Heart left ventricle (tissue), 16 donors: ENCODE measurements at regions not wholly inside any gene's neighbourhood (a gene's known extent, or its start where the extent isn't known, plus 50 kb on each side); places are given as distances from the start of the nearest gene placed in this dataset.
A peak's percentile ranks its signal among the peaks of the same experiment; 100 is the strongest.

Experiments
- ATAC-seq, 4 donors: fragments of 200-7000 bp; cut with Tn5 transposase; one replicate each; pipeline ENCODE4 v1.9.1; 2020 to 2022; ENCODE audit warnings: moderate library complexity in 4 of 4, mild to moderate bottlenecking in 3 of 4, moderate number of reproducible peaks in 1 of 4
- DNase-seq, 5 donors: peaks; one replicate each; pipeline ENCODE4 v3.0.0-alpha.2; 2020
- H3K27ac ChIP-seq, 12 donors: fragments of 200-600 bp; sonication (generic) in 4 of 12; one replicate each; pipeline versions ENCODE4 v1.5.0 to v1.8.0; 2016 to 2022; ENCODE audit warnings: mild to moderate bottlenecking in 2 of 12
- H3K27me3 ChIP-seq, 9 donors: fragments of 200-600 bp; sonication (generic) in 2 of 9; one replicate each; pipeline versions ENCODE4 v1.5.1 to v1.8.0; 2016 to 2022; ENCODE audit warnings: mild to moderate bottlenecking in 3 of 9
- H3K36me3 ChIP-seq, 9 donors: fragments of 200-600 bp; sonication (generic) in 2 of 9; one replicate each; pipeline versions ENCODE4 v1.5.0 to v1.8.0; 2018 to 2022; ENCODE audit warnings: mild to moderate bottlenecking in 2 of 9
- H3K4me1 ChIP-seq, 12 donors: fragments of 200-600 bp; sonication (generic) in 4 of 12; one replicate each; pipeline versions ENCODE4 v1.5.0 to v1.8.0; 2016 to 2022; ENCODE audit warnings: mild to moderate bottlenecking in 3 of 12
- H3K4me3 ChIP-seq, 12 donors: fragments of 200-600 bp; sonication (generic) in 4 of 12; one replicate each; pipeline versions ENCODE4 v1.5.0 to v1.8.0; 2017 to 2022; ENCODE audit warnings: mild to moderate bottlenecking in 9 of 12, moderate library complexity in 4 of 12
- H3K9me3 ChIP-seq, 12 donors: fragments of 200-600 bp; sonication (generic) in 4 of 12; one replicate each; pipeline versions ENCODE4 v1.5.0 to v1.8.0; 2016 to 2022; ENCODE audit warnings: mild to moderate bottlenecking in 1 of 12
- POLR2A ChIP-seq, 2 donors: fragments of 450-650 bp; IDR thresholded peaks; one replicate each; pipeline ENCODE4 v1.6.1; 2017; ENCODE audit warnings: antibody characterized with exemption in 2 of 2, mild to moderate bottlenecking in 2 of 2, moderate library complexity in 2 of 2
- WGBS, 4 donors: extraction: QIAGEN DNeasy Blood & Tissue Kit in 2 of 4; methylation state at CpG; one replicate each; pipeline versions ENCODE4 v1.1.5 to v1.1.7; 2013 to 2018; 5-methylcytosine and 5-hydroxymethylcytosine counted together
- intact Hi-C, 10 donors: fragments of 100-400 bp; cut with DNase I; formaldehyde crosslinking; loops; one replicate each; pipeline versions ENCODE4 v1.11.1 to v1.14.2; 2022
- TF ChIP-seq, protein P1 (sequence below), 12 donors: fragments of 200-600 bp; sonication (generic) in 4 of 12; IDR thresholded peaks; one replicate each; pipeline versions ENCODE4 v1.5.0 to v1.8.0; 2018 to 2022; ENCODE audit warnings: antibody characterized with exemption in 12 of 12, mild to moderate bottlenecking in 5 of 12
- donor health status: ischemic (EF 13 %, LVEDD 7.1; RV severe dilation, severe dysfunction).
- donor health status: healthy with polysubstance abuse.
- donor health status: DM: no; HTN: yes; CAD: no.
- donor health status: DM: no; HTN: no; CAD: no.
- donor health status: ischemic (EF 25% LVEDD 6.9; RV normal size, moderate dysfunction).
- donor health status: ischemic (EF 25% LVEDD 5.7; RV mildly dilated, moderate dysfunction).
- donor health status: healthy.
- donor health status: DM: yes; HTN: yes; CAD: no.
- donor health status: ischemic (EF 35%, LVEDD 5.7; RV mildly dilated, moderate dysfunction).
- donor health status: nonischemic (EF 11% LVEDD 7.7; RV severe dilation, severe dysfunction).
- donor health status: DM: yes; HTN: yes; CAD: no.
- donor health status: PGD.
- donor health status: ischemic (EF 29% LVEDD 5.4; RV normal size, mild dysfunction).
- donor health status: nonischemic (EF 23%, LVEDD 6.1; RV moderate dilation, normal function).

DNA sequence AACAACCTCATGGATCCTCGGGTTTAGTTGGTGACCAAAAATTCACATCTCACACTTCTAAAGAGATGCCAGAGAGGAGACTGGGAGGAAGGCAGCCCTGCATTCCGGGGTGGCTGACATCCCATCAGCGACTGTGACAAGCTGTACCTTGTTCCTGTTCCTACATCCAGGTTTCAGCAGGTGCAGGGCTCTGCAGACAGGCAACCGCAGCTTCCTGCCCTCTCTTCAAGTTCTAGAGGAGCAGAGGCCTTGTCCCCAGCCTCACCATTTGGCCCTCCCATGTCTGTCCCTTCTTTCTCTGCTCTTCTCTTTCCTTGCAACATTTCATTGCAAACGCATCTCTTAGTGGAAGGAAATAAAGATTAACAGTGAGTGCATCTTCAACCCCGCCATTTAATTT is 454.6 kb downstream of the IRX1 start:
- Histone ChIP-seq H3K27me3 (no peaks in the 10 kb centered on the region), H3K4me1 (peaks cover 0 to 7% (median 0%) of the 10 kb centered on the region in 12 donors), H3K9me3 (peaks cover 0 to 4% (median 0%) of the 10 kb centered on the region in 12 donors), H3K27ac (no peak overlapping the region), H3K36me3 (no peaks in the 10 kb centered on the region), H3K4me3 (no peak overlapping the region)
- ATAC-seq: no peak
- intact Hi-C loops: no loop called here
- TF ChIP-seq POLR2A (IDR thresholded peaks at IDR 0.05): no peak
- TF ChIP-seq, protein P1, sequence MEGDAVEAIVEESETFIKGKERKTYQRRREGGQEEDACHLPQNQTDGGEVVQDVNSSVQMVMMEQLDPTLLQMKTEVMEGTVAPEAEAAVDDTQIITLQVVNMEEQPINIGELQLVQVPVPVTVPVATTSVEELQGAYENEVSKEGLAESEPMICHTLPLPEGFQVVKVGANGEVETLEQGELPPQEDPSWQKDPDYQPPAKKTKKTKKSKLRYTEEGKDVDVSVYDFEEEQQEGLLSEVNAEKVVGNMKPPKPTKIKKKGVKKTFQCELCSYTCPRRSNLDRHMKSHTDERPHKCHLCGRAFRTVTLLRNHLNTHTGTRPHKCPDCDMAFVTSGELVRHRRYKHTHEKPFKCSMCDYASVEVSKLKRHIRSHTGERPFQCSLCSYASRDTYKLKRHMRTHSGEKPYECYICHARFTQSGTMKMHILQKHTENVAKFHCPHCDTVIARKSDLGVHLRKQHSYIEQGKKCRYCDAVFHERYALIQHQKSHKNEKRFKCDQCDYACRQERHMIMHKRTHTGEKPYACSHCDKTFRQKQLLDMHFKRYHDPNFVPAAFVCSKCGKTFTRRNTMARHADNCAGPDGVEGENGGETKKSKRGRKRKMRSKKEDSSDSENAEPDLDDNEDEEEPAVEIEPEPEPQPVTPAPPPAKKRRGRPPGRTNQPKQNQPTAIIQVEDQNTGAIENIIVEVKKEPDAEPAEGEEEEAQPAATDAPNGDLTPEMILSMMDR (IDR thresholded peaks at IDR 0.05): no peak
- no peak for DNase-seq
- WGBS, 4 donors: 84 to 90% (median 88%) methylated on average over 6 of the region's 6 CpGs

DNA sequence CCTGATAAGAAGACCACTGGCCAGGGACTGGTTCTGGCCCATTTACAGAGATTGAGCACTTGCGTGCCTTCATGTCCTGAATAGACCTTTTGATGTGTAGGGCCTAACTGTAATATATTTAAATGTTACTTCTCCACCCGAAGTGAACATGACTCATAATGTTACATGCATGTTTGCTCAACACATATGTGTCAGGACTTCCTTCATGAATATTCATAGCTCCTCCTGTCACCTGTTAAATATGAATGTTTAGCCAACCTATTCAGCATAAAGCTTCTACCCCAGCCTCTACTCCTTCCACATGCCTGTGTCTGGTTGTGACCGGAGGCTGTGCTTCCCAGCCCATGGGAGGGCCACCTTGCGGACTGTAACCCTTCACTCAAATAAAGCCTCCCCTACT is 457.5 kb downstream of the IRX1 start:
- Histone ChIP-seq H3K36me3 (no peaks in the 10 kb centered on the region), H3K27ac (no peak overlapping the region), H3K9me3 (peaks cover 0 to 7% (median 0%) of the 10 kb centered on the region in 12 donors), H3K27me3 (no peaks in the 10 kb centered on the region), H3K4me1 (peaks cover 0 to 7% (median 0%) of the 10 kb centered on the region in 12 donors), H3K4me3 (no peak overlapping the region)
- TF ChIP-seq, protein P1 (IDR thresholded peaks at IDR 0.05): no peak
- TF ChIP-seq POLR2A (IDR thresholded peaks at IDR 0.05): no peak
- intact Hi-C loops: no loop called here
- ATAC-seq: no peak
- no peak for DNase-seq
- 78 to 89% (median 85%) methylated on average over 4 of the region's 4 CpGs for WGBS, 4 donors

DNA sequence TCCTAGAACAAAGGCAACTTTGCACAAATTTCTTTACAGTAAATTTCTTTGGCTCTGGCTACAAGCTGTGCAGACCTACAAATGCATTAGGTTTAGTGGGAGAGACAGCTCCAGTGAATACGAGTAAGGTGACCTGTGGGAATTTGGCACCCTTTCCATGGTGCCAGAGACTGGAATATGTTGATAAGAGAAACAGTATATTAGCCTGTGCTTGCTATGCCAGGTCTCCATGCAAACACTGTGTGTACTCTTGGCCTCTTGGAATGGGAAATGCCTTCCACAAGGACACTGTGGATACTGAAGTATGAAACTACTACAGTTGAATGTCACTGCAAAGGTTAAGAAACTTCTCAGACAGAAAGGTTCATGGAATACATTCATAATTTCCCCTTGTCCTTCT is 458.5 kb downstream of the IRX1 start:
- Histone ChIP-seq H3K4me3 (no peak overlapping the region), H3K27ac (no peak overlapping the region), H3K9me3 (peaks cover 0 to 7% (median 0%) of the 10 kb centered on the region in 12 donors), H3K36me3 (no peaks in the 10 kb centered on the region), H3K27me3 (no peaks in the 10 kb centered on the region), H3K4me1 (peaks cover 0 to 7% (median 0%) of the 10 kb centered on the region in 12 donors)
- TF ChIP-seq, protein P1 (IDR thresholded peaks at IDR 0.05): no peak
- TF ChIP-seq POLR2A (IDR thresholded peaks at IDR 0.05): no peak
- DNase-seq (peak in 2 of 5 donors; percentile 35 to 36), ATAC-seq (peak in 3 of 4 donors; percentile 60 to 84 (median 63))
- 27 to 50% (median 37%) methylated on average over 1 of the region's 1 CpG for WGBS, 4 donors
- intact Hi-C loops: no loop called here

DNA sequence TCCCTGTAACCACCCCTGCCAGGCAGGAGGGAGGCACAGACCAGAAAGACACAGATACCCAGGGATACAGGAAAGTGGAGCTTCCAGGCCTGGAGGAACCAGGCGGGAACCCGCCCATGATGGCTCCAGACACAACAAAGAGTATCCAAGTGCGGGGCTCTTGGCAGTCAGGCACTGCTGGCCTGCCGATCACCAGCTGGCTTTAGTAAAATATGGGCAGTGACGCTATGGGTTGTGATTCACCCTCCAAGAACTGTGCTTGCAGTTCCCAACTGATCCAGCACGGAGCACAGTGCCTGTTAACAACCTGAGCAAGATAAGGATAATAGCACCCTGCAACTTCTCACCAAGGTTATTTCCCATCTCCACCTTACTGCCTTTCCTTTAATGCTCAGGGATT is 463.3 kb downstream of the IRX1 start:
- Histone ChIP-seq H3K4me1 (peaks cover 0 to 5% (median 0%) of the 10 kb centered on the region in 12 donors), H3K27me3 (no peaks in the 10 kb centered on the region), H3K27ac (no peak overlapping the region), H3K4me3 (no peak overlapping the region), H3K36me3 (no peaks in the 10 kb centered on the region), H3K9me3 (peaks cover 0 to 7% (median 0%) of the 10 kb centered on the region in 12 donors)
- 46 to 49% (median 48%) methylated on average over 6 of the region's 6 CpGs for WGBS, 4 donors
- DNase-seq: peak in 3 of 5 donors; percentile 63 to 75 (median 63)
- TF ChIP-seq, protein P1 (IDR thresholded peaks at IDR 0.05): peak in 1 of 12 donors; percentile 35
- no peak for TF ChIP-seq POLR2A (IDR thresholded peaks at IDR 0.05)
- intact Hi-C loops: no loop called here
- ATAC-seq: peak in 3 of 4 donors; percentile 55 to 99 (median 98)
